Lung (tissue), 11 donors: ENCODE measurements at regions not wholly inside any gene's neighbourhood (a gene's known extent, or its start where the extent isn't known, plus 50 kb on each side); places are given as distances from the start of the nearest gene placed in this dataset.
A peak's percentile ranks its signal among the peaks of the same experiment; 100 is the strongest.

Experiments
- ATAC-seq: fragments of 200-7000 bp; cut with Tn5 transposase; one replicate; pipeline ENCODE4 v1.9.1; 2020; ENCODE audit warnings: moderate number of reproducible peaks; ENCODE audit not compliant: insufficient read depth, low FRiP score
- DNase-seq, 3 donors: peaks; one replicate each; pipeline ENCODE4 v3.0.0-alpha.2; 2013 to 2017
- H3K27ac ChIP-seq, 2 donors: one replicate each; pipeline ENCODE4 v1.5.1; 2013; ENCODE audit warnings: mild to moderate bottlenecking in 2 of 2, moderate library complexity in 2 of 2, control low read depth in 1 of 2, inconsistent platforms in 1 of 2, low read depth in 1 of 2, low read length in 1 of 2
- H3K27me3 ChIP-seq, 3 donors: one replicate each; pipeline ENCODE4 v1.5.1; 2013; ENCODE audit warnings: low read length in 2 of 3; ENCODE audit not compliant: control insufficient read depth in 3 of 3, insufficient read depth in 3 of 3
- H3K36me3 ChIP-seq, 4 donors: one replicate each; pipeline ENCODE4 v1.5.1; 2013; ENCODE audit warnings: low read length in 4 of 4, mild to moderate bottlenecking in 1 of 4, moderate library complexity in 1 of 4; ENCODE audit not compliant: control insufficient read depth in 4 of 4, insufficient read depth in 4 of 4
- H3K4me1 ChIP-seq, 5 donors: one replicate each; pipeline ENCODE4 v1.5.1; 2013; ENCODE audit warnings: low read length in 5 of 5, mild to moderate bottlenecking in 2 of 5, moderate library complexity in 1 of 5; ENCODE audit not compliant: control insufficient read depth in 5 of 5, insufficient read depth in 5 of 5
- H3K4me3 ChIP-seq: one replicate; pipeline ENCODE4 v1.5.1; 2013; ENCODE audit warnings: mild to moderate bottlenecking, control low read depth, moderate library complexity
- H3K9ac ChIP-seq, 2 donors: one replicate each; pipeline ENCODE4 v1.5.1; 2013; ENCODE audit warnings: low read length in 2 of 2, control low read depth in 1 of 2; ENCODE audit not compliant: insufficient read depth in 1 of 2
- H3K9me3 ChIP-seq, 4 donors: one replicate each; pipeline ENCODE4 v1.5.1; 2013; ENCODE audit warnings: low read length in 3 of 4, mild to moderate bottlenecking in 1 of 4, moderate library complexity in 1 of 4; ENCODE audit not compliant: control insufficient read depth in 4 of 4, insufficient read depth in 3 of 4
- WGBS, 2 donors: extraction: QIAGEN DNeasy Blood & Tissue Kit; methylation state at CpG; one replicate each; pipeline ENCODE4 v1.1.7; 2013; 5-methylcytosine and 5-hydroxymethylcytosine counted together
- TF ChIP-seq, protein P1 (sequence below): IDR thresholded peaks from 2 replicates; pipeline ENCODE4 v1.5.1; 2012; ENCODE audit warnings: mild to moderate bottlenecking; ENCODE audit errors: control extremely low read depth, extremely low read depth
- donor health status: control.
- donor health status: control.
- donor health status: Bipolar disorder and iron deficiency.
- donor health status: healthy.
- donor health status: DM: yes; HTN: yes; CAD: no.

DNA sequence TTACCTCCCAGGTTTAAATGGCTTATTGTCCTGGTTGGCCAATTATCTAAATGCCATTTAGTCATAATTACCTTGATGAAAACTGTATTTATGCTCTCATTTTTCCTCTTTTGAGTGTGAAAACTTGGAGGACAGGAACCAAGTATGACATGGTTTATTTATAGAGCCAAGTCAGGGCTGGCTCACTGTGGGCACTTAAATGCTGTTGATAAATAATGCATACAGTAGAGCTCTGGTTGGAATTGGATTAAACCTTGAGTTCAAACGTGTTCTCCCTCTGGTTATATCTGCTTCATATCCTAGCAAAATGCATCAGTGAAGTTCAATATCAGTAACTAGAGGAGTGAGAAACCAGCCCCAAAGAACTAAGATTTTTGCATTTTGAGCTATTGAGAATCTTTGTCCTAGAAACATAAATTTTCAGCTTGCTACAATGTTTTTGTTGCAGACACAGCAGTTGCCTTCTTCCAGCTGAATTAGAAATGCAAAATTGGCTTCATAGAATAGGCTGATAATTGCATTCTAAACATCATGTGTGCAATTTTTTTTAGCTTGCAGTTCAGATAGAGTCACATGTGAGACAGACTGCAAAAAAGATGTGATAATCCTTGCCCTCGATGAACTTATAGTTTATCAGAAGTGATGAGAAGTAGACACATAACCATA lies 255.8 kb downstream of the BTBD3 start:
- TF ChIP-seq, protein P1, sequence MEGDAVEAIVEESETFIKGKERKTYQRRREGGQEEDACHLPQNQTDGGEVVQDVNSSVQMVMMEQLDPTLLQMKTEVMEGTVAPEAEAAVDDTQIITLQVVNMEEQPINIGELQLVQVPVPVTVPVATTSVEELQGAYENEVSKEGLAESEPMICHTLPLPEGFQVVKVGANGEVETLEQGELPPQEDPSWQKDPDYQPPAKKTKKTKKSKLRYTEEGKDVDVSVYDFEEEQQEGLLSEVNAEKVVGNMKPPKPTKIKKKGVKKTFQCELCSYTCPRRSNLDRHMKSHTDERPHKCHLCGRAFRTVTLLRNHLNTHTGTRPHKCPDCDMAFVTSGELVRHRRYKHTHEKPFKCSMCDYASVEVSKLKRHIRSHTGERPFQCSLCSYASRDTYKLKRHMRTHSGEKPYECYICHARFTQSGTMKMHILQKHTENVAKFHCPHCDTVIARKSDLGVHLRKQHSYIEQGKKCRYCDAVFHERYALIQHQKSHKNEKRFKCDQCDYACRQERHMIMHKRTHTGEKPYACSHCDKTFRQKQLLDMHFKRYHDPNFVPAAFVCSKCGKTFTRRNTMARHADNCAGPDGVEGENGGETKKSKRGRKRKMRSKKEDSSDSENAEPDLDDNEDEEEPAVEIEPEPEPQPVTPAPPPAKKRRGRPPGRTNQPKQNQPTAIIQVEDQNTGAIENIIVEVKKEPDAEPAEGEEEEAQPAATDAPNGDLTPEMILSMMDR = no peak
- Histone ChIP-seq H3K4me1 (peaks cover 0 to 16% (median 0%) of the 10 kb centered on the region in 5 donors), H3K9ac (no peak overlapping the region), H3K27me3 (no peaks in the 10 kb centered on the region), H3K36me3 (no peaks in the 10 kb centered on the region), H3K9me3 (peaks cover 0 to 3% (median 1%) of the 10 kb centered on the region in 4 donors), H3K27ac (no peak overlapping the region), H3K4me3 (no peak overlapping the region)
- DNase-seq (no peak), ATAC-seq (no peak)
- WGBS, 2 donors = 59 to 64% methylated on average over 2 of the region's 2 CpGs

DNA sequence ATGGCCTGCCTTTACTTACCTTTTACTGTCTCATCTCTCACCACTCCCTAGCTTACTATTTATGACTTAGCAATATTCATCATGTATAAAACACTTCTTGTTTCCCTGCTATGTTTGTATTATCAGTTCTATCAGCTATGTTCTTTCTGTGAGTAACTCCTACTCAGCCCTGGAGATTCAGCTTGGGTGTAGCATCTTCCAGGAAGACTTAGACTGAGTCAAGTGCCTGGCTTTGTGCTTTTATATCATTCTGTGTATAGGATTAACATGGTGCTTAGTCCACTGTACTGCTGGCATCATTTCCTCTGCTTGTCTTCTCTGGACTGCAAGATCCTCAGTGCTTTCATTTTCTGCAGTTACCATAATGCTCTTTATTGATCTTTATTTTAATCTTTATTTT lies 257.8 kb downstream of the BTBD3 start:
- no peaks in the 10 kb centered on the region for H3K9me3 ChIP-seq
- ATAC-seq = no peak
- no peaks in the 10 kb centered on the region for H3K27me3 ChIP-seq
- no peaks in the 10 kb centered on the region for H3K36me3 ChIP-seq
- DNase-seq = no peak
- H3K4me1 ChIP-seq = peaks cover 0 to 16% (median 0%) of the 10 kb centered on the region in 5 donors
- no peak overlapping the region for H3K9ac ChIP-seq
- no peak overlapping the region for H3K27ac ChIP-seq
- H3K4me3 ChIP-seq = no peak overlapping the region
- TF ChIP-seq, protein P1 = no peak

DNA sequence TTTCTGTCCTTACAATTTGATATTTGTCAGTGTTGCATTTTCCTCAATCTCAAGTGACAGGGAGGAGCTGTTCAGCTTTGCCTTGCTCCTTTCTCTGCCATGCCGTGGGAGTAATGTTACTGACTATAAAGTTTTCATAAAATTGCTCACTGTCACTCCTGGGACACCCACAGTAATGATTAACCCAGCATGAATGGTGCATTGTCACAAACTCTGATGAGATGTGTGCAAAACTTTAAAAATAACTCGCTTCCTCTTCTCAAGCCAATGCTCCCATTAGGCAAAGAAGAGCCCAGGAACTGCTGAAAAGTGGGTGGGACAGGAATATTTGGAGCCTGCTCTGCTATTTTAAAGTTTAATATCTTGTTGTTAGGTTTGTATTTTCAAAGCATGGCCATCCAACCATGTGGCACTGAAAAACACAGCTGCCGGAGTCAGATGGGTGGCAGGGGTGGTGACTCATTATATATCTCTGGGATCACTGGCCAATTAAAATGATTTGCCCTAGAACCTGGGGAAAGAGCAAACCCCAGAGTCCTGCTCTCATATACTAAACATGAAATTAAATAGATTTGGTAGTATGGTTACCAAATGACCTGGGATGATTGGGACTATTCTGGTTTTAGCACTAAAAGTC lies 260.1 kb downstream of the BTBD3 start:
- Histone ChIP-seq H3K9ac (no peak overlapping the region), H3K27me3 (no peaks in the 10 kb centered on the region), H3K36me3 (no peaks in the 10 kb centered on the region), H3K27ac (no peak overlapping the region), H3K9me3 (no peaks in the 10 kb centered on the region), H3K4me1 (peaks cover 0 to 12% (median 0%) of the 10 kb centered on the region in 5 donors), H3K4me3 (no peak overlapping the region)
- ATAC-seq (no peak), DNase-seq (no peak)
- TF ChIP-seq, protein P1 = no peak
- WGBS, 2 donors = 61 to 81% methylated on average over 3 of the region's 3 CpGs

DNA sequence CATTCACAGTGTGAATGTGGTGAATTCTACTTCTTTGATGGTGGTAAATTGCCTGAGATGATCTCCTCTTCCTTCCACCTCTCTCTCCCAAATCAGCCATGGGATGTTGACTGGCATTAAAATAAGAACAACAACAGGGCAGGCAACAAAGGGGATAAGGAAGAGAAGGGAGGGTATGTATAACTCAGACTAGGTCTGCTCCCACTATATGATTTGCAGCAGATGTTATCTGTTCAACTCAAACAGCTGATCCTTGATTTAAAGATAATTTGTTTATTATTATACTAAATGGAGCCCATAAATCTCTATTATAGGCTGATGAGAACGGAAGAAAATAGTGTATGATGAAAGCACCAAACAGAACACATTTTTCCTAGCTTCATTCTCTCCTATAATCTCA lies 262.0 kb downstream of the BTBD3 start:
- H3K4me1 ChIP-seq = peaks cover 0 to 7% (median 0%) of the 10 kb centered on the region in 5 donors
- TF ChIP-seq, protein P1 = no peak
- 71 to 73% methylated on average over 1 of the region's 1 CpG for WGBS, 2 donors
- H3K9me3 ChIP-seq = no peaks in the 10 kb centered on the region
- no peak overlapping the region for H3K4me3 ChIP-seq
- H3K27me3 ChIP-seq = no peaks in the 10 kb centered on the region
- ATAC-seq = no peak
- DNase-seq = no peak
- no peak overlapping the region for H3K9ac ChIP-seq
- H3K36me3 ChIP-seq = no peaks in the 10 kb centered on the region
- H3K27ac ChIP-seq = peak overlapping the region in 1 of 2 donors; percentile 29
